RWPE1 (cell line): ENCODE measurements at regions not wholly inside any gene's neighbourhood (a gene's known extent, or its start where the extent isn't known, plus 50 kb on each side); places are given as distances from the start of the nearest gene placed in this dataset.
"Not testable (repeated sequence)": the region's sequence is repeated elsewhere in the genome, so short reads cannot be mapped to it uniquely, and the experiment has no call there.

Experiments
- CTCF ChIA-PET: fragments of 350-600 bp; sonication (Branson Sonifier 250); formaldehyde crosslinking; extraction: SDS; loops from one replicate; lab custom pipeline; 2021; lab: Yijun Ruan, JAX
- POLR2A ChIA-PET: fragments of 400-600 bp; formaldehyde crosslinking; extraction: SDS; loops from one replicate; lab custom pipeline; 2020; ENCODE audit warnings: antibody characterized with exemption; ENCODE audit not compliant: low non-redundant PET; lab: Yijun Ruan, JAX
- DNase-seq: peaks from one replicate; pipeline ENCODE4 v3.0.0; 2012; ENCODE audit warnings: low spot score
- H3K27ac ChIP-seq: fragments of 450-650 bp; 2 replicates; pipeline ENCODE4 v1.5.1; 2017
- CTCF ChIP-seq: fragments of 450-650 bp; conservative IDR thresholded peaks from 2 replicates; pipeline ENCODE4 v1.5.1; 2017; ENCODE audit warnings: low read depth, mild to moderate bottlenecking

GRCh38 chr2:84223191-84223590 is 235.9 kb downstream of the SUCLG1 start:
- no peak overlapping the region for H3K27ac ChIP-seq
- peak; percentile 30 for DNase-seq
- ChIA-PET CTCF (no interaction called here), POLR2A (no interaction called here)
- TF ChIP-seq CTCF = no peak

- DNase-seq, POLR2A ChIA-PET, H3K27ac ChIP-seq, CTCF ChIA-PET: not testable (repeated sequence)
Observed at GRCh38 chr2:84221102-84221501, 238.0 kb downstream of the SUCLG1 start.

GRCh38 chr2:84217456-84217855 is 241.6 kb downstream of the SUCLG1 start:
- no peak for DNase-seq
- CTCF ChIA-PET = interaction anchor here (0.6 kb wide), 2 partner anchors 37 to 193 kb away, joined by 5 to 6 read pairs; no protein-coding TSS in a partner anchor
- no peak overlapping the region for H3K27ac ChIP-seq
- no peak for TF ChIP-seq CTCF
- POLR2A ChIA-PET = no interaction called here

- ChIA-PET CTCF (no interaction called here), POLR2A (no interaction called here)
- no peak for DNase-seq
- no peak overlapping the region for H3K27ac ChIP-seq
- TF ChIP-seq CTCF = no peak
Observed at GRCh38 chr2:84214455-84214854, 244.6 kb downstream of the SUCLG1 start.

GRCh38 chr2:84212611-84213314 is 246.3 kb downstream of the SUCLG1 start:
- CTCF ChIA-PET = interaction anchor here (0.6 kb wide), 1 partner anchor 55 kb away, joined by 4 read pairs; no protein-coding TSS in a partner anchor
- DNase-seq = no peak
- no peak overlapping the region for H3K27ac ChIP-seq
- POLR2A ChIA-PET = no interaction called here
- no peak for TF ChIP-seq CTCF

- ChIA-PET CTCF (interaction anchor here (0.6 to 1.1 kb wide), 3 partner anchors 81 to 129 kb away, joined by 3 to 4 read pairs (median 4); no protein-coding TSS in a partner anchor), POLR2A (interaction anchor here (0.5 kb wide), 1 partner anchor 12 kb away, joined by 3 read pairs; no protein-coding TSS in a partner anchor)
- no peak for TF ChIP-seq CTCF
- no peak overlapping the region for H3K27ac ChIP-seq
- no peak for DNase-seq
Observed at GRCh38 chr2:84209941-84210340, 249.1 kb downstream of the SUCLG1 start.

- no peak for DNase-seq
- POLR2A ChIA-PET = no interaction called here
- TF ChIP-seq CTCF = no peak
- H3K27ac ChIP-seq = no peak overlapping the region
- CTCF ChIA-PET = no interaction called here
Observed at GRCh38 chr2:84204995-84205394, 254.1 kb downstream of the SUCLG1 start.
